KG1 (cell line): ENCODE measurements at regions not wholly inside any gene's neighbourhood (a gene's known extent, or its start where the extent isn't known, plus 50 kb on each side); places are given as distances from the start of the nearest gene placed in this dataset.

ENCODE experiments used
- DNase-seq: peaks from one replicate; lab custom pipeline; 2025; lab: John Stamatoyannopoulos, UW

DNA sequence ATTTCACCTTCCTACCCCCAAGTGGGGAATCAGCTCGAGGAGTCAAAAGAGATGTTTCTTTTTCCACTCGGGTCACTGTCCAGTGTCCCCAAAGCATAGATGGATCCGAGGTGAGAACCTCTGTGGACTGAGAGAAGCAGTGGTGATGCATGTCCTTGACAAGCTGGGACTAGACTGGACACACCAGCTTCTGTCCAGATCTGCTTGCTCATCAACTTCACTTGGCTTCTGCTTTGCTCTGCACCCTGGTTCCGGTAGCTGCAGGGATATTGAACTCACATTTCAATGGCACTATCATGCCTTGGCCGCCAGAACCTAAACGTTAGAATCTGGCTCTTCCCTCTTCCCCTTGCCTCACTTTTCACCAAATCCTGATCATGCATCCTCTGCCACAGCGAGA lies 50.3 kb upstream of the CXCL12 start:
- no peak for DNase-seq

DNA sequence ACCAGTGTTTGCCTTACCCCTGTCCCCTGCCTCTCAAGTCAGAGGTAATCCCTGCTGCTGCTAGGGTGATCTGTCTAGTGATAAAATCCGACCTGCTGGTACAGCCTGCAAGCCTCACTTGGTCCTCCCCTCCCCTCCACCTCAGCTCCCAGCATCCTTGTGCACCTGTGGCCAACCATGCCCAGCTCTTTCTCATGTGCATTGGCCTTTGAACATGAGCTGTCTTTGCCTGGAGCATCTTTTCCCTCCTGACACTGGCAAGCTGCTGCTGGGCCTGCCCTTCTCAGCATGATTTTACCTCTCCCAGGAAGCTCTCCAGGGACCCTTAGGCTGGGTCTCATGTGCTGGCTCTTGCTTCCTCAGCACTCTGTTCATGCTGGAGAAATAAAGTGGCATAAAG lies 51.3 kb upstream of the CXCL12 start:
- DNase-seq, result no peak

DNA sequence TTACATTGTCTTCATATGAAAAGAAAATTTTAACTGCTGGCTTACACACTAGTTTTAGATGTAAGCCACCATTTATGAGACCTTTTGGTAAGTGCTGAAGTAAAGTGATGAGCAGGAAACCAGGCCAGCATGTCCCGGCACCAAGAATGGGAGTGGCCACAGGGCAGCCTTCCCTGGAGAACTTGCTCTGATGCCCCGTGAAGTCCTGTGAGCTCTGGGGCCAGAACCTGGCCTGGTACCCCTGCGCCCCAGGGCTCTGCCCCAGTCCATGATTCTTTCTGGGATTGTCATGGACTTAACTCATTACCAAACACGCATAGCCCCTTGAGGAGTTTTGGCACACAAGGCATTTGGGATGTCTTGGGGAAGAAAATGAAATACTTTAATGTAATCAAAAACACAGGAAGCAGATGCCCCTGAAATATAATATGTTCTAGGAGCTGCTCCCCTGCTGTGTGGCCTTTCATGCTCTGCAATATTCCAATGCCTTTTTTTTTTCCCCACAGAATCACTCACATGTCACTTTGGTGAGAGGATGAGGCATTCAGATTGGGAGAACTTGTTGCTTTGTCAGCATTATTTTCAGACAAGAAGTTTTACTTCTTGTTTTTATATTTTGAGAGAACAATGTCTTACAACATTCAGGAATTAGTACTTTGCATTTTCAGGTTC lies 53.1 kb upstream of the CXCL12 start:
- no peak for DNase-seq

DNA sequence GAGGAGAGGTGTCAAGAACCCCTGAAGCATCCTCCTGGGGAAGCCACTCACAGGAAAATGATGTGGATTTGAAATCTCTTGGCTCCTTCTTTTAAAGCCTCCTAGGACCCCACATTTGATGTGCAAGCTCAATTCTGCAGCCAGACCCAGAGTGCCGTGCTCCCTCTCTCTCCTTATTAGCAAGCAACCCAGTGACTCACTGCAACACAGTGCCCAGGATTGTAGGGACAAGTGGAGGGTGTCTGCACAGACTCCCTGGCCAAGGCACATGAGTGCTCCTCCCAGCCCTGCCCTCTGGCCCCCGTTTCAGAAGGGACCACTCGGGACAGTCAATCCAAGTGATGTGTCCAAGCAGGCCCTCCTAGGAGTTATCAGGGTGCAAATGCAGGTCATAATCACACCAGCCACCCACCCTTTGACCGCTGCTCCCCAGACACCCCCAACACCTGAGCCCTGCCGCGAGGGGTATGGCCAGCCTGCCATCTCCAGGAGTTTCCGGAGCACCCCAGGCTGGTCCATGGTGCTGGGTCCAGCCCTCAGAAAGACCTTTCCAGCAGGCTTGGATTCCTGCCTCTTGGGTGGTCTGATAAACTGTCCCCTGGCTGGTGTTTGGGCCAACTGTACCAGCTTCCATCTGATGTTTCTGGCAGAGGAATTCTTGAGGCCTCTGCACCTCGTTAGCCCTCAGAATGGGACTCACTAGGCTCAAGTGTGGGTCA lies 54.5 kb upstream of the CXCL12 start:
- DNase-seq, result no peak

DNA sequence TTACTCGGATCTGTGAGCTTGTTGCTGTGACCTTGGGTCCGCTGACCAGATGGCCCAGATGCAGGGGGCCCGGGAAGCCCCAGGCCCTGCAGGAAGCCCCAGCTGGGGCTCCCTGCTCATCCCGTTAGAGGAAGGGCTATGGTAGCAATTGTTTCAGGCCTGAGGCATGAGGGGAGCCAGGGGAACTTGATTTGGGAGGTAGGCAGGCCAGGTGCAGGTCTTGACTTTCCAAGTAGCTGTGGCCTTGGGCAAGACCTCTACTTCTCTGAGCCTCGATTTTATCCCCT lies 55.0 kb upstream of the CXCL12 start:
- no peak for DNase-seq

DNA sequence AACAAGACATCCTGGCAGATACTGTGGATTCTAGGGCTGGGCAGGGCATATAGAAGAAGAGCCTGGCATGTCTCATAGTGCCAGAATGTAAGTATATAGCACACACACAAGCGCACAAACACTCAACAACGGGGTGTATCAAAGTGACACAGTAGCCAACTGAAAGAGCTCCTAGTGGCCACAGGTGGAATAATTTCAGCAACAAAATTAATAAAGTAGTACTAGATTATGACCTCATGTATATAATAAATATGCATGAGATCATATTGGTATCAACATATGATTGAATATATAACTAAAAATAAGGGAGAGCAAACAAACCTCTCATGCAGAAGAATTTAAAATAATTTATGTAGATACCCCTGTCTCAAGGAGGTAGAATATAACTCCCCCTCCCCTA lies 72.4 kb upstream of the CXCL12 start:
- DNase-seq, result no peak

DNA sequence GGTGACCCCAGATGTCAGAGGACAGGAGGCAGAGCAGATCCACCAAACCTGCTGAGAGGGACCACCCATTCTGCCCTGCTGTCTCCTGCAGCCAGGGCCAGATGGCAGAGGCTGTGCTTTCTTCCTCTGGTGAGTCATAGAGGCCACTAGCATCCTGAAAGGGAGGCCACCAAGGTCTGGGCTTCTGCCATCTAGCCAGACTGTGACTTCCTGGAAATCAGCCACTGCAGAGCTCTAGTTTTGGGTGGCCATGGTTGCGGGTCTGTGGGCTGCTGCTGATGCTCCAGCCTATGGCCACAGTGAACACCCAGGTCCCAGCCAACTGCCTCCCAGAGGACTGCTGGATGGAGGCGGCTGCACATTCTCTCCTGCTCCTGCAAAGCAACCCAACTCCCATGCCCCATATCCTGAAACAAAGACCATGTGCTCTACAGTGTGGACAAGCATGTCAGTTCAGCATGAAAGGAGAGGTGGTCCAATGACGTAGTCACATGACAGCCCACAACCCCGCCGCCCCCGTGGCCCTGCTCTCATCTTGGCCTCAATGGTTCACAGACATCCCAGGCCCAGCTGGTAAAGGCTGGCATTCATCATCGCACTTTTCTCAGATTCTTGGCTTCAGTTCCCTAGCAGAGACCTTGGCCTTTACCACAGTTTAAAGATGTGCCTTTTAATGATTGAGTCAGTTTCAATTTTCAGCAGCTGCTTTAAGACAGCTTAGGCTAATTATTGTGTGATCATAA lies 73.9 kb upstream of the CXCL12 start:
- no peak for DNase-seq

DNA sequence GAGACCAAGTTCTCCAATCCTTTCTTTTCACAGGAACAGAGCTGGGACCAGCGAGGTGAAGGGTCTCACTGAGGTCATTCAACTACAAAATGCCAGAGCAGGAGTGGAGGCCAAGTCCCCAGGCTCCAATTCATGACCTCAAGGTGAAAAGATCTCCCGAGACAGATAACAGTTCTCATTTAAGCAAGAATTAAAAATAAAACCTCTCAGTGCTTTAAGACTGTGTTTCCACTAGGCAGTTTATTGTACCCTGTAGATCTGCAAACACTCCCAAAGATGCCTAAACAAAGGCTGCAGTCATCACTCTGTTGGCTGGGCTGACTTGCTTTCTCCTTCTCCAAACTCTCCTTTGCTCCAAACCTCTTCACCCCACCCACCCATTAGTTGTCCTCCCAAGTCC lies 74.8 kb upstream of the CXCL12 start:
- no peak for DNase-seq

DNA sequence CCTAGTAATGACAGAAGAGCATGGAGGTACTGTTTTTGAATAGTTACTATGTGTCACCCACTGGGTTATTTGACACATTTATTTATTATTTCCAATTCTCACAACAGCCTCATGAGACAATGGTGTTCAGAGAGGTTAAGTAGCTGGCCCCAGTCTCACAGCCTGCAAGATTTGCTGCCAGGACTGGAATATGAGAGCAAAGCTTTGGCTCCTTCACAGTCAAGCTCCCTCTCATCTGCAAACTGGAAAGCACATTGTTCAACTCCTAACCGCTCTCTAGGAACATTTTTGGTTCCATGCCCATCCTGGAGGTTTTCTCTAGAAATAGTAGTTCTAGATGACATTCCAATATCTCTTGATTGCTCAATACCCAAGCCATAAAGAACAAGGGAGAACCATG lies 75.5 kb upstream of the CXCL12 start:
- DNase-seq, result no peak

DNA sequence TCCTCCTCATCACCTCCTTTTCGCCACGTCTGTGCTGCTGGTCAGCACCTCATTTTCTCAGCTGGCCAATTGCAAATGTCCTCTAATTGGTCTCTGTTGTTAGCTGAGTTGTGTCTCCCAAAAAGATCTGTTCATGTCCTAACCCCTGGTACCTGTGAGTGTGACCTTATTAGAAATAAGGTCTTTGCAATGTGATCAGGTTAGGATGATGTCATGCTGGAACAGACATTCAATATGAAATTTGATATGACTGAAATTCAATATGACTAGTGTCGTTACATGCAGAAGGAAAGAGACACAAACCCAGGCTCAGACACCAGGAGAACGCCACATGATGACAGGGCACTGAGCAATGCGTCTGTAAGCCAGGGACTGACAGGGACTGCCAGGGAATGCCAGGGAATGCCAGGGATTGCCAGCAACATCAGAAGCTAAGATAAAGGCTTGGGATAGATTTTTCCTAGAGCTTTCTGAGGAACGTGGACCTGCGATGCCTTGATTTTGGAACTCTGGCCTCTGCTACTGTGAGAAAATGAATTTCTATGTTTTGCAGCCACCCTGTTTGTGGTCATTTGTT lies 77.5 kb upstream of the CXCL12 start:
- no peak for DNase-seq

DNA sequence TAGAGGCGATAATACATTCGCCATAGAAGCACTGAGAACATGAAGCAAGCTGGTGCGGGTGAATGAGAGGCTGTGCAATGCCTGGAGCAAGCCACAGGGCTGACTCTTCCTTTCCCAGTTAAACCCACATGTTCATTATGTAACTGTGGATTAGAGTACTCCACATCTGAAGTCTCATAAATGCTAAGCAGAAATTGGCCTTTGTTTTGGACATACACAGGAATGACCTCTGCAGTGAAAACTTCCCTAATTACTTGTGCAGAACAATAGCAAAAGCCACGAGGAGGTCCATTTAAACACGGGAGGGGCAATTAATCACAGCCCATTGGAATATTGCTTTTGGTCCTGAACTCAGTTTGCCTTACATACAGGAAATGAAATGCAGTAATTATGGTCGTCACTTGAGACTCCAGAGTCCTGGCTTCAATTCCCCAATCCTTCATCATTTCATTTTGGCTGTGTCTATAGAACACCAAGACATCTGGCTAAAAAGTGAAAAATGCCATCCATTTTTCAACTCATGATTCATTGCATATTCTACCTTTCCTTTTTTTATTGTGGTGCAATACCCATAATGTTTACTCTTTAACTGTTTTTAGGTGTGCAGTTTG lies 78.7 kb upstream of the CXCL12 start:
- no peak for DNase-seq

DNA sequence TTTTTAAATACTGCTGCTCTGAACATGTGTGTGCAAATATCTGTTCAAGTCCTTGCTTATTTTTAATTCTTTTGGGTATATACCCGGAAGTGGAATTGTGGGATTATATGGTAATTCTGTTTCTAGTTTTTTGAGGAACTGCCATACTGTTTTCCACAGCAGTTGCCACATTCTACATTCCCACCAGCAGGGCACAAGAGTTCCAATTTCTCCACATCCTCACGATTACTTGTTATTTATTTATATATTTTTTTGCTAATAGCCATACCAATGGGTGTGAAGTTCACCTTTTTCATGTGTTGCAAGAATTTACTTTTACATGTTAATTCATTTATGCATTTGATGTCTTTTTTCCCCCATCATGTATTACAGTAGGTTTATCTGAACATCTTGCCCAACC lies 79.6 kb upstream of the CXCL12 start:
- DNase-seq, result no peak

DNA sequence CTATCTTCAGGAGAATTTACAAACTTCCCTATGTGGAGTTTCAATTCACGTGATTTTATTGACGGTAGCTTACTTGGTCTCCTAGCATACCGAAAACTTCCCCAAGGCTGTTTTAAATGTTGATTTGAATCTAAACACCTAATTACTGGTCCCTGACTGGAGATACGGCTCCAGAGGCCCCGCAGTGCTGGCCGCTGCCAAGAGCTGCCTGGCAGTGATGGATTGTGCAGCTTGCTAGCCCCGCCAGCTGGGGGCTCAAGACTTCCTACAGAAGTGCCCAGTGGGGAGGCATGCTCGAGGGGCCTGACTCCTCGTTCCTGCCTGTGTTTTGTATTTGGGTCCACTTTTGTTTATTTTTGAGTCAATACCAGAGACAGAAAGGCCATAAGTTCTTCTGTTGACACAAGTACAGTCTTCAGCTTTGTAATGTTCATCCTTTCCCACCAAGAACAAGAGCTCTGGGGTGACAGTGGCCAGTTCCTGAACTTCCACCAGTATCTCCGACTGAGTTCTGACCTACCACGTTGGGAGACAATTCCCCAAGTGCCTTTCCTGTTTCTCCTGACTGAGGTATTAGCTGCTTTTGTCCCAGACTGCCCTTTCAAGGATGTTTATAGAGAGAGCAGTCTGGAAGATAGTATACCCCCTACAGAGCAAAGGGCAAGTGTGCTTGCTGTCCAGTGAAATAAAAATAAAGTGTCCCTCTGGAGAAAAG lies 80.7 kb upstream of the CXCL12 start:
- no peak for DNase-seq

DNA sequence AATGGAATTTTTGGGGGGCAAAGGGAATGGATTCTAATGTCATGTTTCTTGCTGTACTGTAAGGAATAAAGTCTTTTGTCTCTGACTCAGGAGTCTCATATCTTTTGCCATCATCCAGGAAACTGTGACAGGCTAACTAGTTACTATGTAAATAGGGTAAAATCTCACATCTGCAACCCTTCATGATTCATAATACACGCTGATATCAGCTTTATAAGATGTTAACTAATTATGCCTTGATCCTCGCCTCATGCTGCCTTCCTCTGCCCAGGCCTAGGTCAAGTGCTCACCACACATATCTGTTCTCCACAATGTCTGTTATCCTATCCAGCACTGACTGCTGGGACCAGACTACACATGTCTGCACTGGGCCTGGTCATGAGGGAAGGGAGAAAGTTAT lies 81.3 kb upstream of the CXCL12 start:
- DNase-seq, result no peak

DNA sequence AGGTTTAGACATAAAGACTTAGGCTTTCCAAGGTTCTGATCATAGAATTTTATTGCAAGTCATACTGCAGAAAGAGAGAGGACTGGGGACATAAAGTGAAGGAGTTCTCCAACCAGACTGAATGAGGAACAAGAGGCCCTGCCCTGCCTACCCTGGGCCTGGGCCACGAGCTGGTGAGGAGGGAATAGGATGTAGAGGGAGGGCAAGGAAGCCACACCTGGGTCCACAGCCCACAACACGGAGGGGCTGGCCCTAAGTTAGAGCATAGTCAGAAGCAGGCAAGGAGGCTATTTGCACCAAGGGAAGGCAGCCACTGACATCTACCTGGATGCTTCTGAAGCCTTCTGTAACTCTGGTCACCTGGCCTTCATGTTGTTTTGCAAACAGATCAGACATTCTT lies 82.2 kb upstream of the CXCL12 start:
- DNase-seq, result no peak

DNA sequence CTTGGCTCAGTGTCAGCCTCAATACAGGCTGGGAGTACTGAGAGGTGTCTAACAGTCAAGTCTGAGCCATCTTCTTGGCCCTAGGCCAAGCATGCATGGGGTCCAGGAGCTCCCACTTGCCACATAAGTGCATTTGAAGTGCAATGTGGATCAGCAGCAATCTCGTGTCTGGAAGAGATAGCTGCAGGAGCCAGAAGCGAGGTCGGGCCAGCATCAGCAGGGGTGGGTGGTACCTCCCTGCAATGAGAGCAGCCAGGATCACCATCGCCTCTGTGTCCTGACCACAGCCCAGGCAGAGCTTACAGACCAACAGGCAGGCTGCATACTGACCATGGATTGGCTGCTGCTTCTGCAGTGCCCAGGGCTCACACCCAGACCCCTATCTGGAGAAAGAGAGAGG lies 83.0 kb upstream of the CXCL12 start:
- DNase-seq, result no peak

DNA sequence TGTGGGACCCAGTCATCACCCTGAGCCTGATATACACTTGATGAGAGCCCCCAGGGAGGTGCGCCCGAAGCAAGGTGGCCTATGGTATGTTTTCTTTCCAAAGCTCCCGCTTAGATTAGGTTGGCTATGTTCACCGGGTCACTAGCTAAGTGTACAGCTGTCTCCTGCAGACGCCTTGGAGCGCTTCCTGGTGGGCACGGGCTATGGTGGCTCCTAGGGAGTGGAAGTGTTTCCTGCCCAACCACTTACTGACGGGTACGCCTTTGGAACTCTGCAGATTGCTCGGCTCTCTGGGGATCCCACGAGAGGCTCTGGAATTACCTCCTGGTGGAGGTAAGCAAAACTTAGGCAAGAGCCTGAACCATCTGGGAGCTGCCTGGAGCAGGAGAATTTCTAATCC lies 83.6 kb upstream of the CXCL12 start:
- DNase-seq, result no peak

DNA sequence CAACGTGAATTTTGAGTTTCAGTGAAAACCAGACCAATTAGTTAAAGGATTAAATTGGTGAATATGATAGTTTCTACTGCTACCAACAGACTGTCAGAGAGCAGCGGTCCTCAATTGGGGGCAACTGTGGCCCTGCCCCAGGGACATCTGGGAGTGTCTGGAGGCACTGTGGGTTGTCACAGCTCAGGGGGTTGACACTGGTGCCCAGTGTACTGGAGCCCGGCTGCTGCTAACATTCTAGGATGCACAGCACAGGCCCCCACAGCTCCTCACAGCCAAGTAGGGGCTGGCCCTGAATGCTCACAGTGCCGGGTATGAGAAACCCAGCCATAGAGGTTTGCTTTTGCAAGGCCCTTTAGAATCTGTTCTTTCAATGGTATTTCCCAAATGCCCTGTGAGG lies 84.1 kb upstream of the CXCL12 start:
- DNase-seq, result no peak

DNA sequence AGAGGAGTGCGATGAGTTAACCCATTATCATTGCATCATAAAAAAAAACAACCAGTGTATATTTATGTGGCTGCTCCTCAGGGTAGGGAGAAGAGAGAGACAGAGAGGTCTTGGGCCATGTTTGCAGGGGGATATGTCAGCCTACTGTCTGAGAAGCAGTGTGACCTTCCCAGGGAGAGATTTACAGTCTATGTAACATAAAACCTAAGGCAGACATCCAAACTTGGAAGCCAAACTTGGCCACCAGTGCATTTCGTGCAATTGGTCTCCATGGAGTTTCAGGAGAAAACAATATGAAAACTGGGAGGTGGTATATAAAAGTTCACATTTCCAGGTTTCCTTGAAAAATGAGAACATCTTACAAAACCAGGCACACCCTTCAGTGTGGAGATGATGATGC lies 85.9 kb upstream of the CXCL12 start:
- no peak for DNase-seq

DNA sequence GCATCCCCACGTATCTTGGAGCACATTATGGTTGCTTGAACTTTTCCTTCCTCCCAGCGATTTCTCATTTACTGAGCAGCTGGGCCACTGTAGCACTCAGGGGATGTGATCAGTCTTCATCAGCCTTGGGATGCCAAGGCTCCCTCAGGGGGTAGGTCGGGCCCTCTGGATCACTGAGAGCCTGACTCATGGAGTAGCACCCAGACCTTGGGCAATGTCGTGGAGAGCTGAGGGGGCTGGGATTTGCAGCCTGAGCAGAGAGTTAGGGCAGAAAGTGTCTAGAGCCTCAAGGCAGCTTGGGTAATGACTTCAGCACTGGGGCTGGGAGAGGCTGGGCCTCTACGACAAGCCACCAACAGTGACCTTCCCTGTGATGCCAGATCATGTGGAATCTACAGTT lies 86.5 kb upstream of the CXCL12 start:
- DNase-seq, result no peak

DNA sequence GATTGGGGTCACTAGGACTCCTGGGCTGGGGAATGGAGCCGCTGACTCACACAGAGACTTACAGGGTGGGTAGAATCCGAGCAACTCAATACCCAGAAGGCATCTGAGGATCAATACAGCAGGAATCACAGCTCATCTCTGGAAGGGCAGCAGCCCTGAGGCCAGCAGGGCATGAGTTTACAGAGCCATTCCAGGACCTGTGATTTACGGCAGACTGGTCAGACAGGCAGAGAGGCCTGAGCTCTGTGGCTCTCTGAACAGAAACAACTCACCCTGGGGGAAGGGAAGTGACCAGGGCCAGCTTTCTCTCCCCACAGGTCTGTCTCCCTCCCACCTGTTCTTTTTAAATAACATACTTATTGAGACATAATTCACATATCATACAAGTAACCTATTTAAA lies 88.2 kb upstream of the CXCL12 start:
- no peak for DNase-seq

DNA sequence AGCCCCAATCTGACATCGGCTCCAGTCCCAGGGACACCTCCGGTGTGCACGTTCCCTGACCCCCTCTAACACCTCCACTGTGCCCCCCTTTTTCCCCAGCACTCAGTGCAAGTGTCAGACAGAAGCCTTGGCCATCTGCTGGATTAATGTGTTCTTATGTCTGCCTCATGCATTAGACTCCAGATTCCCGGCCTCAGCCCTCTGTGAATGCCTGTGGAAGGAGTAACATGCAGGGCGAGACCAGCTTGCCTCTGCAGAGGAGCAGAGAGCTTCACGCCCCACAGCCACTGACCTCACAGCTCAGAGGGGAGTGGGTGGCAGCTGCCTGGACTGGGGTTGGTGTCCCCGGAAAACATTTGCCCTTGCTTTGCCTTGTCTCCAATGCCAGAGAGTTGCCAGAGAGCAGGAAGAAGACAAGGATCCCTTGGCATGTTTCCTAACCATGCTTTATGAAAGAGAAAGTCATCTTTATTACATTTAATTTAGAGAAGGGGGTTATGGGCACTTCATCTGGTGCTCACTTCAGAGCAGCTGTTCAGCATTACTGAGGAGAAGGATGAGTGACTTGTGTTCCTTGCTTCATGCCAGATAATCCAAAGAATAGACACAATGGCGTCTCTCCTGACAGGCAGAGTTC lies 91.6 kb upstream of the CXCL12 start:
- no peak for DNase-seq
